Esophagus mucosa (tissue), 1 donor: ENCODE measurements at regions not wholly inside any gene's neighbourhood (a gene's known extent, or its start where the extent isn't known, plus 50 kb on each side); places are given as distances from the start of the nearest gene placed in this dataset.
"Not testable (repeated sequence)": the region's sequence is repeated elsewhere in the genome, so short reads cannot be mapped to it uniquely, and the experiment has no call there.

Experiments
- ATAC-seq: fragments of 200-7000 bp; cut with Tn5 transposase; one replicate; pipeline ENCODE4 v1.9.1; 2020
- donor health status: DM: yes; HTN: yes; CAD: no.

GRCh38 chr4:103412646-103413045 is 214.5 kb upstream of the CENPE start:
- not testable (repeated sequence) for ATAC-seq

DNA sequence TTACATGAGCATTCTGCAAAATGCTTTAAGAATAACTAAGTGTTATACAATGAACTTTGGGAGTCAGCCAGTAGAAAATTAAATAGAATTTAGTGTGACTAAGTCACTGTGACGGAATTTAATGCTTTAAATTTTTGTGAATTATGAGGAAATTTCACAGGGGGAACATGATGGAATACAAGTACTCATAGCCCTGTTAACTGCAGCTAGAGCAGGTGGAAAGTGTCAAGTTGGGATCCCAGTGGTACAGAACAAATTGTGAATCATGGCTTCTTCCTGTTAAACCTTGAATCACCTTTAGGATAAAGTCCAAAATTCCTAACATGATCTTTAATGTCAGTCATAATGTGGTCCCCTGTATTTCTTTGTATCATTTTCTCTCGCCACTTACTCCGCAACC is 212.2 kb upstream of the CENPE start:
- no peak for ATAC-seq

DNA sequence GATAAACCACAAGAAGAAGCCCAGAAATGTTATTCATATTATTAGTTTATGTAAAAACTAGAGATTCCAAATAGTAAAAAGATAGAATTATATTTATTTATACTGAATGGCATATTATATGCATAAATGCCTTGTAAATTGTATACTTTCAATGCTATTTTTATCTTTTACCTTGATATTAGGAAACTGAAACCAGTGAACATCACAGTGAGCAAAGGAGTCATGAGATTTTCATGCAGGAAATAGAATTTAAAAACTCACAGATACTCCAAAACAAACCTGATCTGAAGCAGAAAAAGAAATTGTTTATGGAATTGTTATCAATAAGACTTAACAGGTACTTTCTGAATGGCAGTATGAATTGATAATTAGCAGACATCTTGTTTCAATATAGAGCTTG is 207.3 kb upstream of the CENPE start:
- ATAC-seq, result no peak

DNA sequence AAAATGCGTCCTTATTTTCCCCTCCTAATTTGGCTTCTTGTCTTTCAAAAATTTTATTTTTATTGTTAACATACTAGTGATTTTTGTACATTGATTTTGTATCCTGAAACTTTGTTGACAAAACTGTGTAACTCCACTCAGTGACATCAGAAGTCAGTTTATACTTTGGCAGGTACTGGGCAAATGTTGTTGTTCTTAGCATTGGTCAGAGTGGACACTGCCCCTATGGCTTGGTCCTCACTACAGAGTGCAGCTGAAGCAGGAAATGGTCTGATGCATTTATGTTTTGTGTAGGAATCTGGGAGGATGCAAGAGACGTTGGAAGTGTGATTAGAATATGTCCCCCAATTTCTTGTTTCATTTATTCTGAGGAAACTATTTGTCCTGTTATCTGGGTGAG is 205.5 kb upstream of the CENPE start:
- ATAC-seq, result no peak

DNA sequence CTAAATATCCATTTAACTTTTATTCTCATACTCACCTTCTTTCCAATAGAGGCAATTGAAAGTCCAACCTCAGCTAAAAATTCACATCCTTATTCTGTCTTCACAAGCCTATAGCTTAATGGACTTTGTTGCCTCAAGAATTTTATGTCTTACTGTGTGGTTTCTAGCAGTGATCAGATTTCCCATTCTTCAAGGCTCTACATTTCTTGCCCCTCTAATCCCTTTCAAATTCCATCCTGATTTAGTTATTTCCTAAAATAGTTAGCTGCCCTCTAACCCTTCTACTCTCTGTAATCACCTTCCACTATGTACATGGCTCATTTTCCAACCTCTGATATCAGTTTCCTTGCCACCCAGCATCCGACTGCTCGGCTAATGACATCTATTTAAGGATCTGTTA is 204.1 kb upstream of the CENPE start:
- ATAC-seq, result no peak

GRCh38 chr4:103400405-103400804 is 202.3 kb upstream of the CENPE start:
- ATAC-seq, result peak; percentile 58

- no peak for ATAC-seq
Measured at GRCh38 chr4:103397541-103397940, 199.4 kb upstream of the CENPE start.

- not testable (repeated sequence) for ATAC-seq
Measured at GRCh38 chr4:103387508-103388011, 189.4 kb upstream of the CENPE start.

GRCh38 chr4:103385565-103385964 is 187.4 kb upstream of the CENPE start:
- ATAC-seq, result not testable (repeated sequence)

GRCh38 chr4:103375278-103375677 is 177.1 kb upstream of the CENPE start:
- no peak for ATAC-seq

DNA sequence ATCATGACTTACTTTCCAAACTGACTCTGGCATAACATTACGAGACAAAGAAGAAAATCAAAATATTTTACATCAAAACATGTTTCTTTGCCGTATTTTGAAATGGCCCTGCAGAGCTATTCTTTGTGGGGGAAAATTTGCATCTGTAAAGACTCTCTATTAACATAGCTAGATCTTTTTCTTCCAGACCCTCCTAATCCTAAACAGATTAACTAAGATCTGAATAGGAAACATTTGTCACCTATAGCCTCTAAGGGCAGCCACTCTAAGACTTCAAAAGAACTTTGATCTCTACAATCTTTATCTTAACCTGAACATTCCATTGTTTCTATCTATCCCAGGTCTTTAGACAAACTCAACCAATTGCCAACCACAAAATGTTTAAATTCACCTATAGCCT is 176.6 kb upstream of the CENPE start:
- no peak for ATAC-seq

DNA sequence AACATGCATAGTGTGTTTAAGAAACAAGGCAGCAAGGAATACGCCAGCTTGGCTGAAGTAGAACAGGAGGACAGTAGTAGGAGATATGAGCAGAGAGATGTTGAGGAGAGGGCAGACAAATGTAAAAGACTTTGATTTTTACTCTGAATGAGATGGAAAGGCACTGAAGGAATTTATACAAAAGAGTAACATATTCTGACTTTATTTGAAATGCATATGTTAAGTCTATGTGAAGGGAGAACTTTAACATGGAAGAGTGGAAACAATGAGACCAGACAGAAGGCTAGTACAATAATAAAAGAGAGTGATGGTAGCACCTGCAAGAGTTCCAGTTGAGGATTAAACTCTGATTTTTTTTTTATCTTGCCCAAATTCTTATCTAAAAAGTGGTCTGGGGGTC is 176.2 kb upstream of the CENPE start:
- no peak for ATAC-seq

GRCh38 chr4:103372002-103372558 is 173.9 kb upstream of the CENPE start:
- no peak for ATAC-seq

- ATAC-seq, result no peak
Measured at GRCh38 chr4:103370336-103370735, 172.2 kb upstream of the CENPE start.

- ATAC-seq, result no peak
Measured at GRCh38 chr4:103365285-103365684, 167.1 kb upstream of the CENPE start.

- ATAC-seq, result no peak
Measured at GRCh38 chr4:103364083-103364482, 165.9 kb upstream of the CENPE start.

GRCh38 chr4:103361926-103362325 is 163.8 kb upstream of the CENPE start:
- ATAC-seq, result no peak

GRCh38 chr4:103359900-103360299 is 161.8 kb upstream of the CENPE start:
- no peak for ATAC-seq

GRCh38 chr4:103354006-103354405 is 155.9 kb upstream of the CENPE start:
- no peak for ATAC-seq

DNA sequence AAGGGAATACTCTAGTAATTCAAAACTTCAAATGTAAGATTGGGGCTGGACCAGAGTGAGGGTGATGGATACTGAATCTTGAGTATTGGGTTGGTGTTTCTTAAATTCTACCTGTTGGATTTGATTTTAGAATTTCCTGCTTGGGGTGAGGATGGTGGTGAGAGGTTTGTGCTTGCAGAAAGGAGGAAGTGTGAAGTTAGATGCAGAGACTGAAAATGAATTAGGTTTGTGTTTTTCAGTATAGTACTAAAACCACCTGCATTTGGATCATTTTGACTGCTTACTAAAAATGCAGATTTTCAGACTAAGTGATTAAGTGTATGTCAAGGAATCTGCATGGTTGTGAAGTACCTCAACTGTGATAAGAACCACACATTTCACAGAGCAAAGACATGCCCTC is 131.5 kb upstream of the CENPE start:
- no peak for ATAC-seq

DNA sequence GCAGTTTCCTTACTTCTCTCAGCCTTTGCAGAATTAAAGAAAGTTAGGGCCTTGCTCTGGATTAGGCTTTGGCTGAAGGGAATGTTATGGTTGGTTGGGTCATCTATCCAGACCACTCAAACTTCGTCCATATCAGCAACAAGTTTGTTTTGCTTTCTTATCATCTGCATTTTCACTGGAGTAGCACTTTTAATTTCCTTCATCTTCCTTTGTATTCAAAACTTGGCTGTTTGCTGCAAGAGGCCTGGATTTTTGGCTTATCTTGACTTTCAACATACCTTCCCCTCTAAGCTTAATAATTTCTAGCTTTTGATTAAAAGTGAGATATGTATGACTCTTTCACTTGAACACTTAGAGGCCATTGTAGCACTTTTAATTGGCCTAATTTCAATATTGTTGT is 126.7 kb upstream of the CENPE start:
- no peak for ATAC-seq

DNA sequence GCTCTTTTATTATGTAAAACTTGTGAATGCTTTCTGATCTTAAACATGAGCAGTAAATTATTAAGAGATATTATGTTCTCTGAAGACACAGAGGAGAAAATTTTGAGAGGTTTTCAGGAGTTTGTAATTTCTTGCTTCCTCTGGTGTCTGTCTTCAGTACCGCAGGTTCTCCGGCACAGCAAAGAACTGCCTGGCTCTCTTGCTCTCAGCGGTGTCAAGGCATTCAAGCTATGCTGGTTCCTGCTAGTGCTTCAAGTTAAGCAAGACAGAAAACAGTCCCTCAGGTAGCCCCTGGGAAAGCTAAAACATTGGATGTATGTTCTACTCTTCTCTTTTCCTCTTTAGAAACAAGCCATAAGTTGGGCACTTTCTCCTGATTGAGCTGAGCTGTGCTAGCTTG is 120.2 kb upstream of the CENPE start:
- ATAC-seq, result no peak

DNA sequence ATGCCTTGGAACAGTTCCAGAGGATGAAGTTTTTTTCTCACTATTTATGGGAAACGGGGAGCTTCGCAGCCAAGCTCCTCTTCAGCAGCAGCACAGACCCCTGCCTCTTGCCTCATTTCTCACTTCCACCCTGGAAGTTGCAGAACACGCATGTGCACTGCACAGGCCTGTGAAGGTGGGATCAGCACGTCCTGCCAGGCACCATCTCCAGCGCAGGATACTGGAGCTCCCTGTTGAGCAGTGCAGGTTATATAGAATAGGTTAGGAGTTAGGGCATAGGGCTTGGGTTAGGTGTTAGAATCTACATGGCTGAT is 110.1 kb upstream of the CENPE start:
- no peak for ATAC-seq

- ATAC-seq, result no peak
Measured at GRCh38 chr4:103307453-103308247, 109.5 kb upstream of the CENPE start.
